ENCODE measurements at regions not wholly inside any gene's neighbourhood (a gene's known extent, or its start where the extent isn't known, plus 50 kb on each side); places are given as distances from the start of the nearest gene placed in this dataset.

DNA sequence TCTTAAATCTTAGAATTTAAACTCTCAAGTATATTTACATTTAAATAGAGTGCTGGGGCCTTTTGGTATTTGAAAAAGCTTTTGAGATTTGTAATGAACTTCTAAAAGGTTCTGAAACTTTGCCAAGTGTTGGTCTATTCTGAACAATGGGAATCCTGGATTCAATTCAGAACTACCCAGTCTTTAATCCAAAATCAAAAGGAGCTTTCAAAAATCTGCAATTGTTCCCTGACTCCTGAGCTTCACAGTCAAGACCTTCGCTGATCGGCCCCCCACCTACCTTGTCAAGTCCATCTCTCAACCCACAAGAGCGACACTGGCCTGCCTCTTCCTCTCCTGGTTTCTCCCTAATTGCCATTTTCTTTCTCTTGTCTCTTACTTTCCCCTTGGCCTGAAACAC lies 666.1 kb upstream of the BOD1L1 start:
- no peak for DNase-seq
- in situ Hi-C loops (cut with MboI; ENCODE audit: low pct_unique_long_range_greater_than_20kb, low sequenced_read_pairs), result no loop called here

DNA sequence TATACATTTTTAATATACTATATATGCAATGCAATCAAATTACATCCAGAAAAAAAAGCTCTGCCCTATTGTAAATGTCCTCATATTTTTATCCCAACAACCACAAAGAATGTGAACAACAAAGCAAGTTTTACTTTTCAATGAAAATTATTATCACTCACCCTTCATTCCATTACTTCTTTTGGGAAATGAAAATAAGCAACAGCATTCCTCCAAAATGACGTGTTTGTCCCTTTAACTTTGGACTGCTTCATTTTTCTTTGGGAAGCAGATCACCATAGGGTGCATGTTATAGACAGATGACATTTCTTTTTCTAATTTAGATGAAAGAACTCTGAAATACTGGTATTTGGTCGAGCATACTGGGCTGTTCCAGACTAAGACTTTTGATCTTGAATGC lies 667.1 kb upstream of the BOD1L1 start:
- no peak for DNase-seq
- in situ Hi-C loops (cut with MboI; ENCODE audit: low pct_unique_long_range_greater_than_20kb, low sequenced_read_pairs), result no loop called here

DNA sequence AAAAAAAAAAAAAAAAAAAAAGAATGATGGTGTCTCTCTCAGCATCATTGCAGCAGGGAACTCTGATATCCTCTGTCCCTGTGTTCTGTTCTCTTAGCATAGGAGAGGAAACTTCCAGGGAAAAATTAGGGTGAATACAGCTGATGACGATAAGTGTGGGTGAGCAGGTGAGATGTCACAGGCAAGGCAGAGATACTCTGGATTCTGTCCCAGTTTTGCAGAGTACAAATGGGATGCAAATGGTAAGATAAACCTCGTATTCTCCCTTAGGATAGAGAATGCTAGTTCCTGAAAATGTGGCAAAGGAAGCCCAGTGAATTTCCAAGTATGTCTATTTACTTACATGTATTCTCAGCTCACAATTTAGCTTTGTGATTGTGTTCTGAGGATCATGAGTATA lies 671.6 kb upstream of the BOD1L1 start:
- no peak for DNase-seq
- in situ Hi-C loops (cut with MboI; ENCODE audit: low pct_unique_long_range_greater_than_20kb, low sequenced_read_pairs), result no loop called here

DNA sequence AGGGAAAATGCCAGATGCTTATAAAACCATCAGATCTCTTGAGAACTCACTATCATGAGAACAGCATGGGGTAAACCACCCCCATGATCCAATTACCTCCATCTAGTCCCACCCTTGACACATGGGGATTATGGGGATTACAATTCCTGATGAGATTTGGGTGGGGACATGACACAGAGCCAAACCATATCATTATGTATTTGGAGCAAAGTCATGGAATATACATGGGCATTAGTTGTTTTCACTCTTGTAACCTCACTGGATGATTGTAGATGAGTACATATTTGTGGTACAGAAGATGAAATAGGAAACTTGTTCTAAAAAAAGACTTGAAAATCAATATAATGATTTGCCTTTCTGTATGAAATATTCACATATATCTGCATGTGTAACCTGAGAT lies 674.5 kb upstream of the BOD1L1 start:
- in situ Hi-C loops (cut with MboI; ENCODE audit: low pct_unique_long_range_greater_than_20kb, low sequenced_read_pairs), result no loop called here
- DNase-seq, result no peak

DNA sequence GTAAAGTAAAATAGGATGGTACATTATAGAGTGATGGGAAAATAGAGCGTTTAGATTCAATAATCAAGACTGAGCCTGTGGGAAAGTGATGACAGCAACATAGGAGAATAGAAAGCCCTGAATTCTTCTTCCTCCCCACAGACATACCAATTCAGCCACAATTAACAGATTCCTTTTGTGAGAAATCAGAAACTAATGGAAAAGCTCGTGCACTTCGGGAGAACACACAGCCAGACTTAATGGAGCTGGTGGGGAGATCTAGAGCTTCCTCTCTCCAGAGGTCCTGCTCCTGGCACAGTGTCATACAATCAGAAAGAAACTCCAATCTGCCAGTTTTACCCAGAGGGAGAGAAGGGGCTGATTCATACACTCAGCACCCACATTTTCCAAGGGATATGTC lies 676.3 kb upstream of the BOD1L1 start:
- in situ Hi-C loops (cut with MboI; ENCODE audit: low pct_unique_long_range_greater_than_20kb, low sequenced_read_pairs), result no loop called here
- DNase-seq, result no peak

DNA sequence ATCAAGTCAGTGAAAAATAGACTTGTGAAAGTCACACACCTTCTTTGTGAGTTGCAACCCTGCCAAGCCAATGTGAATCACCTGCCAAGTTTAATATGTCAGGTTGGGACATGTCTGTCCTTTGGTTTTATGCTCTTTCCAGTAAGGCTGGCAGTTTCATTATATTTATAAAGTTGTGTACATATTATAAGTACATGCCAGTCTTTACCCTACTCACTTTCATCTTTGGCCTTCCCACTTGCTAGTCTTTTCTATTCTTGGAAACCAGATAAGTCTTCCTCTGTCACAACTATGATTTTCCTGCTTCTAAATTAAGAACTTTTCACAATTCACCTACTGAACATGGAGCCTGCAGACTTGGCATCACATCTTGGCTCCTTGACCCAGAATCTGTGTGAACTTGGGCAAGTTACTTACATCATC lies 680.7 kb upstream of the BOD1L1 start:
- in situ Hi-C loops (cut with MboI; ENCODE audit: low pct_unique_long_range_greater_than_20kb, low sequenced_read_pairs), result no loop called here
- DNase-seq, result no peak

DNA sequence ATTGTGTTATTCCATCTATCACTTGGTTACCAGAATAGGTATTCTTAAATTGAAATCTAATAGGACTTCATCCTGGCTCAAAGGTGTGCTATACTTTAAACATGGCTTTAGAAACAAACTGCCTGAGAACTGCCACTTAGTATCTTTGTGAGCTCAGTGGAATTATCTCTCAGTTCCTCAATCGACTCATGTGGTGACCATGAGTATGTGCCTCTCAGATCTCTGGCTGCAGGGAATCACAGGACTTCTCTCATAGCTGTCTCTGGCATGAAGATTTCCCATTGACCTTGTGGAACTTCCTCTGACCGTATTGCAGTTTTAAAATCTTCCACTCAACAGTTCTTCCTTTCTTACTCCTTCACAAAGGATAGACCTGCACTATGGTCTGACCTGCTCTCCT lies 681.9 kb upstream of the BOD1L1 start:
- in situ Hi-C loops (cut with MboI; ENCODE audit: low pct_unique_long_range_greater_than_20kb, low sequenced_read_pairs), result no loop called here
- DNase-seq, result peak; percentile 33

DNA sequence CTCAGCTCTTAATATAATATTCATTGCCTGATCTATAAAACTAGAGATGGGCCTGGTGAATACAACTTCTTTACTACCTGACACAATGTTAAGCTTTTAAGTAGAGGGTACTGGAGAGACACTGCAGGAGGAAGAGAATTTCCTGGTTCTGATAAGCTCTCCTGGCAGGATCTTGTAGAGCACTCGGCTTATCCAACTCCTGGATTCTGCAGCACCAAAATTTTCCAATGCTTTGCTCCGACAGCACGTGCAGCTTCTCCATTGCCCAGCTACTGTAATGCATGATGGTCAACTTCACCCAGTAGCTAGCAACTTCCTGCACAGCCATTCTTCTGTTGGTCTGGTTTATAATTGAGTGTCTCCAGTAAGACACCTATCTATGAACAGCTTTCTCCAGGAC lies 686.2 kb upstream of the BOD1L1 start:
- no peak for DNase-seq
- in situ Hi-C loops (cut with MboI; ENCODE audit: low pct_unique_long_range_greater_than_20kb, low sequenced_read_pairs), result no loop called here

DNA sequence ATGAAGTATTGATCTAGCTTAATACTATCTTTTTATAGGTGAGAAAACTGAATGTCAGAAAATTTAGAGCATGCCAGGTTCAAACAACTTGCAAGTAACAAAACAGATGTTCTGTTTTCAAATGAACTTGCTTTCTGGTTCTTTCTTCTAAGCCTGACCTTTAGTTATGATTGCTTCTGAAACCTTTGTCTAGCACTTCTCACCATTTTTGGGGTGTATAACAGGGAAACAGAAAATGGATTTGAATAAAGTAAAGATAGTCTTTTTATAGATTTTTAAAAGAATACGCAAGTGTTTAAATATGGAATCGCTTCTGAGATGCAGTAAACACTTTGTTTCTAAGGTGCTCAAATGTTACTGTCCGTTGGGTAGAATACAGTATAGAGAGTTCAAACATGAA lies 687.2 kb upstream of the CPEB2 start:
- in situ Hi-C loops (cut with MboI; ENCODE audit: low pct_unique_long_range_greater_than_20kb, low sequenced_read_pairs), result no loop called here
- no peak for DNase-seq

DNA sequence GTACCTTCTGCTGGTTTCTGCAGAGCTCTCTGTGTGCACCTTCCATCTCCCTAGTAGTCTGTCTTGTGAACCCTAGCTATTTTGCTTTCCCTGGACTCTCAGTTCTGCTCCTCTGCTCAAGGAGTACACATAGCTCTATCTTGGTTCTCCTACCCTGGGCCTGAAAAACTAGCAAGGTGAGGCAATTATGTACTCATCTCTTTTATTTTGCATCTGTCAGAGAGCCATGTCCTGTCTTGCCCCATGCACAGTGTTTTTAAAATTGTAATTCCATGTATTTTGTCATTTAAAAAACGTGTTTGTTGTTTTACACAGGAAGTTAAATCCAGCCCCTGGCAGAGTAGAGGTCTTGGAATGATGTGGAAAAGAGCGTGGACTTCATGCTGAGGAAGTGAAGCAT lies 684.9 kb upstream of the CPEB2 start:
- DNase-seq, result no peak
- in situ Hi-C loops (cut with MboI; ENCODE audit: low pct_unique_long_range_greater_than_20kb, low sequenced_read_pairs), result no loop called here

DNA sequence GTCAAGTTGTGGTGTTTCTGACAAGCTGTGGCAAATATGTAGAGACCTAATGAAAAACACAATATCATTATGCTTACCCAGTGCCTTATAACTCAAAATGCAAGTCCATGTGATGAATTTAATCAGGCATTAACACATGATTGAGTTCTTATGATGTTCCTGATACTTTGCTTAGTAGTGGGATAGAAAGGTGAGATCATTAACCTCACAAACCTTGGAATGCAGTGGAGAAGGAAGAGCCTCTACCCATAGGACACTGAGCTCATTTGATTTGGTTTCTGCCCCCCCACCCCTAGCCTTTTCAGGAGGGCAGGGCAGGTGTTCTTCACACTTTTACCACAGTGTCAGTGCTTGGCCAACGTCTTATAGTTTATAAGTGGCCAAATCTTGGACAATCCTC lies 683.6 kb upstream of the CPEB2 start:
- in situ Hi-C loops (cut with MboI; ENCODE audit: low pct_unique_long_range_greater_than_20kb, low sequenced_read_pairs), result no loop called here
- no peak for DNase-seq

DNA sequence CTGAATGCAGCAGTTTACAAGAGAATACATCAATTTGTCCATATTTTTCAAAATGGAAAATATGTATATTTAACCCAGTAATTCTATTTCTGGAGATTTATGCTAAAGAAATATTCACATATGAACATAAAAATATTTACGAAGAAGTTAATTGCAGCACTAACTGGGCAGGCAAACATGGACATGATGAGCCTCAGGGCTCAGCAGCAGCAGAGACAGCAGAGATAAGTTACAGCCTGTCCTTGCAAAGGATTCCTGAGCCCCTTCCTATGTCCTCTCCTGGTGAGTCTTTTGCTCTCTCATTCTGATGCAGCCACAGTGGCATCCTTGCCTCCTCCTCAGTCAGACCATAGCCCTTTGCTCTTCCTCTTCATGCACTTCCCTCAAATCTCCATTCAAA lies 680.6 kb upstream of the CPEB2 start:
- DNase-seq, result no peak
- in situ Hi-C loops (cut with MboI; ENCODE audit: low pct_unique_long_range_greater_than_20kb, low sequenced_read_pairs), result no loop called here

DNA sequence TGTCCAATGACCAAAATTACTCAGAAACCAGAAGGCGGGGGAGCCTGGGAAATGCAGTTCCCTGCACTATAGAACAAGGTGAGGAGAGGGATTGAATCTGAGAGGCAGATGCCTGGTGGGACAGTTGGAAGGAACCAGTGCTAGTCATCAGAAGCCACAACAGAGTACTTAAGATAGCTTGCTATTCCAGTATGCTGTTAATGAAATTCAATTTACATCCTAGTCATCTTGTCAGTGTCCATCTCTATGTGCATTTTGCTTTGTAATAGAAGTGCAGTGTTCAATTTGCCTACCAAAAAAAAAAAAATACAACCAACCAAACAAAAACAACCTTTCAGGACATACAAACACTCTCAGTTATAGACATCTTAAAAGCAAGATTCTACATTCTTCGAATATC lies 679.1 kb upstream of the CPEB2 start:
- in situ Hi-C loops (cut with MboI; ENCODE audit: low pct_unique_long_range_greater_than_20kb, low sequenced_read_pairs), result no loop called here
- no peak for DNase-seq

DNA sequence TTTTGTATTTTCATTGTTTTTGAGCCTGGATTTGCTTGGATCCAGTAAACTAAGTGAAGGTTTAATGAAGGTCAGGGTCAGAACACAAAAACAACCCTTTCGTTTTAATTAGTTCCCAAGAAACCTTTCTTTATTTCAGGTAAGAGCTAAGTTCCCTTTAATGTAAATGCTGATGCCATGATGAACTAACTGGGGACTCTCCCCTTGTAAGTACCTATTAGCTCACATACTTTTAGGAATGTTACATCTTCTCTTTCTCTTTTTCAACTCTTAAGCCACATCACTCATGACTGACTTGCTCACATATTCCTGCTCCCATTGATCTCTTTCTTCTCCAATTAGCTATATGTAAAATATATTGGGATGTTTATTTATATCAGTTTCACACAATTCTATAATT lies 673.1 kb upstream of the CPEB2 start:
- no peak for DNase-seq
- in situ Hi-C loops (cut with MboI; ENCODE audit: low pct_unique_long_range_greater_than_20kb, low sequenced_read_pairs), result no loop called here

DNA sequence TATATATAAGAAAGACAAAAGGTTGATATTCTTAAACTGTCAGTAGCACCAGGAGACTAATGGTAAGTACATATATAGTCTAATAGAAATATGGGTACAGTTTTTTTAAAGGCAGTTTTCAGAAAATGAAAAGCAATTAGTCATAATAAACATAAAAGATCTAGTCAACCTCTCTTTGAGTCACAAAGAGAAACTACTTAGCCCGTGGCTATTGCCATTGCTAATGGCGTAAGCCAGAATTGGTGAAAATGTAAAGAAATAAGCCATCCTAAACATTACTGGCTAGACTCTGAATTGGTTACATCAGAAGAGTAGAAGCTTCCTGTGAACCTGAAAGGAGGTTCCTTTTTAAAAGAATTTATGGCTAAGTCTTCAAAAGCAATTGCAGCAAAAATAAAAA lies 668.7 kb upstream of the CPEB2 start:
- in situ Hi-C loops (cut with MboI; ENCODE audit: low pct_unique_long_range_greater_than_20kb, low sequenced_read_pairs), result no loop called here
- no peak for DNase-seq

DNA sequence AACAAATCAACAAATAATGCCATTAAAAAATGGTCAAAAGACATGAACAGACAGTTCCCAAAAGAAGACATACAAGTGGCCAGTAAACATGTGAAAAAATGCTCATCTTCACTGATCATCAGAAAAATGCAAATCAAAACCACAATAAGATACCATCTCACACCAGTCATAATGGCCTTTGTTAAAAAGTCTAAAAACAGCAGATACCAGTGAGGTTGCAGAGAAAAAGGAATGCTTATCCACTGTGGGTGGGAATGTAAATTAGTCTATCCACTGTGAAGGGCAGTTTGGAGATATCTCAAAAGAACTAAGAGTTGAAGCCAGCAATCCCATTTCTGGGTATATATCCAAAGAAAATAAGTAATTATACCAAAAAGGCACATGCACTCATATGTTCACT lies 668.1 kb upstream of the CPEB2 start:
- in situ Hi-C loops (cut with MboI; ENCODE audit: low pct_unique_long_range_greater_than_20kb, low sequenced_read_pairs), result no loop called here
- DNase-seq, result no peak

DNA sequence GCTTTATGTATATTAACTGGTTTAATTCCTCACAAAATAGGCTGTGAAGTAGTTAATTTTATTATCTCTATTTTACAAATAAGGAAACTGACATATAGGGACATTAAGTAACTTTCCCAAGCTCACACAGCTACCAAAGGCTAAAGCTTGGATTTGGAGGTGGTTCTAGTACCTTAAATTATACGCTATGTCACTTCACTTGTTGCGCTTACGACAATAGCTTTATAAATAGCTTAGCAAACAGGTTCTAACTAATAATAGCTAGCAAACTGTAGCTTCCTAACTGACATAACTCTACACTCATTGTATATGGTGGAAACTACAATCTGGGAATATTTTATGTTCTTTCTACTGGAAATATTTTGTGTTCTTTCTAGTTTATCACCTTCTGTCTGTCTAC lies 666.4 kb upstream of the CPEB2 start:
- no peak for DNase-seq
- in situ Hi-C loops (cut with MboI; ENCODE audit: low pct_unique_long_range_greater_than_20kb, low sequenced_read_pairs), result no loop called here

DNA sequence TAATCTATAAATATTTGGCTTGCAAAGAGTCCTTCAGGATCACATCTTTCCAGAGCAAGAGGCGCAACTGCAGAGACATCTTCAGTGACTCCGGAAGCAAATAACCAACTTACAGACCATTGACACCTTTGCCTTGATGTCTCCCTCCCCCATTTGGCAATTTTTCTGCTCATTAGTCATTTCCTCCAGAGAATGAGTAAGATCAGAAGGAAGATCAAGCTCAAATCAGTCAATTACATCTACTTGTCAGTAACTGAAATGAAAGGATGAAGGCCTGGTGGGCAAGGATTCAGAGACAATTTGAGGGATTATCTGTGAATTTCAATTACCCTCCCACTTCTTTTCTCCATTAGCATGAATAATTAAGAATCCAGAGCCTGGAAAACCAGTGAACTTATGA lies 665.6 kb upstream of the CPEB2 start:
- in situ Hi-C loops (cut with MboI; ENCODE audit: low pct_unique_long_range_greater_than_20kb, low sequenced_read_pairs), result no loop called here

DNA sequence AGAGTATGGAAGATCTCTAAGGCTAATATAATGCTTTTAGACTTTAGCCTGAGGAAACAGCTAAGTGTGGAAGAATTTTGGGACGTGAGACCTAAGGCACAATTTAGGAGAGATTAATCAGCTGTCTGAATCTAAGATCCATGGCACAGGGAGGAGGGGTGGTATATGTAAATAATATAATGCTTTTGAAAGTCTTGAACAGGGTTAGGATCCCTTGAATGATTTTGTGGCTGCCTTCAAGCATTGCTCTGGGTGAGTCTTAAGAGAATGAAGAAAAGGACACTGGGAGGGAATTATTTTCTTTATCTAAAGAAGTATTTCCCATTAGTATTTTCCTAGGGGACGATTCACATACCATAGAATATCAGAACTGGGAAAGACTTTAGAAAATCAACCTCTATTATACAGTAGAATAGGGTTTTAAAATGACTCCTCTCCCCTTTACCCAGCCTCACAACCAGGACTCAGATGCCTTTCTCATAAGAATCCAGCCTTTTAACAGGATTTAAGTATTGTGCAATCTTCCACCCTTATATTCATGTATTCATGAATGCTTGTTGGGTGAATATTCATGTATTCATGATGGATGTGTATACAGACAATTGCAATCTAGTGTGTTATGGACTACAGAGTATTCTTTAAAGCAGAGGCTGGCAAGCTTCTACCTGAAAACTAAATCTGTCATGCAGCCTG lies 664.2 kb upstream of the CPEB2 start:
- no peak for DNase-seq
- in situ Hi-C loops (cut with MboI; ENCODE audit: low pct_unique_long_range_greater_than_20kb, low sequenced_read_pairs), result no loop called here

More for the DNA sequence above, 665.6 kb upstream of the CPEB2 start:
- no peak for DNase-seq

DNA sequence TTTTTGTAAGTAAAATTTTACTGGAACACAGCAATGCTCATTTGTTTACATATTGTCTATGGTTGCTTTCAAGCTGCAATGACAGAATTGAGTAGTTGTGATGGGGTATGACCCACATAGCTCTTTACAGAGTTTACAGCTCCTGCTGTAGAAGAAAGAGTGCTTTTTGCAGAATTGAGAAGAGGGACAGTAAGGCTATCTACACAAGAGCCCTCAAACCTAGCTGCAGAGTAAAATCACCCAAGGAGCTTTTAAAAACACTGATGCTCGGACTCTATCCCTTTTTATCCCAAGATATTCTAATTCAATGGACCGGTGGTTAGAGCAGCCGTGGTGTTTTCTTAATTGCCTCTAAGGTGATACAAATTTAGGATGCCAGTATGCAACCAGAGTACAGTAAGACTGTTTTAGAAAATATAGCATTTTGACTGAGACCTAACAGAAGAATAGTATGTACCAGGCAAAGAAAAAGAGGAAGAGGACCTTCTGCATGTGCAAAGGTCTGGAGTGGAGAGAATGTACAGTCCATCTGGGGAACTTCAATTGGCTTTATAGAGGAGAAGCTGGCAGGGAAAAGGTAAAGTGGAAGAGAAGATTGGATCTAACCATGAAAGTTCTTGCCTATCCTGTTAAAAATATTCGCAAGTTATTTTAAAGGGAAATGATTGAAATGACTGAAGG lies 663.6 kb upstream of the CPEB2 start:
- in situ Hi-C loops (cut with MboI; ENCODE audit: low pct_unique_long_range_greater_than_20kb, low sequenced_read_pairs), result no loop called here
- DNase-seq, result peak; percentile 11

DNA sequence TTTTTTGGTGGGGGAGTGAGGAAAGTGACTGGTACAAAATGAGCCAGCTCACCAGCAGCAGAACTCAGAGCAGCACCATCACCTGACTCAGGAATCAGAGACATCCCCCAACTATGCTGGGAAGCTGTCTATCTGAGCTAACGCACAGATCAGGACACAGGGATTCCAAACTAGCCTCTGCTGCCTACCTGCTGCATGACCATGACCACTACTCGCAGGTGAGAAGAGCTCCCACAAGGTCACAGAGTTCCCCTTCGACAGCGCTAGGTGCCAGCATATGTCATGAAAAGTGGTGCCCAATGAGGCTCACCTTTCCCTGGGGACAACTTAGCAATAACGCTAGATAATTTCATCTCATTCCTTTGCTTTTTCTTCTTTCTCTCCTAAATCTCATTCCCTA lies 662.6 kb upstream of the CPEB2 start:
- DNase-seq, result no peak
- in situ Hi-C loops (cut with MboI; ENCODE audit: low pct_unique_long_range_greater_than_20kb, low sequenced_read_pairs), result no loop called here

All from KBM-7 (cell line).